Tibial nerve (tissue), 3 donors: ENCODE measurements at regions not wholly inside any gene's neighbourhood (a gene's known extent, or its start where the extent isn't known, plus 50 kb on each side); places are given as distances from the start of the nearest gene placed in this dataset.

Experiments
- POLR2A ChIP-seq, 2 donors: fragments of 450-650 bp; IDR thresholded peaks; one replicate each; pipeline ENCODE4 v1.6.1; 2017; ENCODE audit warnings: antibody characterized with exemption in 2 of 2, mild to moderate bottlenecking in 2 of 2, moderate library complexity in 2 of 2
- TF ChIP-seq, protein P1 (sequence below), 5 experiments: fragments of 200-600 bp in 3 of 5; fragments of 450-650 bp in 2 of 5; sonication (generic) in 3 of 5; IDR thresholded peaks; one replicate each; pipeline ENCODE4 v1.5.1; 2016 to 2019; ENCODE audit warnings: antibody characterized with exemption in 5 of 5, mild to moderate bottlenecking in 3 of 5, moderate library complexity in 2 of 5

DNA sequence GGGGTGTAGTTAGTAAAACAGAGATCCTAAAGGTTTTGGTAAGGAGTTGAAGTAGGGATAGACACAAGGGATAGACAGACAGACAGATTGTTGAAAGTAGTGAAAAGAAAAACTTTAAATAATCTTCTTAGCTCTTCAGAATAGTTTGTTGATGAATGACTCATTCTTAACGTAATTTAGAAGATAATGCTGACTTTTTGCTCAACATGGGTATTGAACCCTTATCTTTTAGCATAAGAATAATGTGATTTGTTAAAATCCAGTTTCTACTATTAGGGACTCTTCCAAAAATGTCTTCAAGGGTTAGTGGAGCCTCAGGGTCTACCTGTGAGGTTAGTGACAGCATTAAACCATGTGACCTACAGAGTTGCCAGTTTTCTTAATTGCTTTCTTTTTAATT is 411.2 kb downstream of the ETV1 start:
- TF ChIP-seq, protein P1, sequence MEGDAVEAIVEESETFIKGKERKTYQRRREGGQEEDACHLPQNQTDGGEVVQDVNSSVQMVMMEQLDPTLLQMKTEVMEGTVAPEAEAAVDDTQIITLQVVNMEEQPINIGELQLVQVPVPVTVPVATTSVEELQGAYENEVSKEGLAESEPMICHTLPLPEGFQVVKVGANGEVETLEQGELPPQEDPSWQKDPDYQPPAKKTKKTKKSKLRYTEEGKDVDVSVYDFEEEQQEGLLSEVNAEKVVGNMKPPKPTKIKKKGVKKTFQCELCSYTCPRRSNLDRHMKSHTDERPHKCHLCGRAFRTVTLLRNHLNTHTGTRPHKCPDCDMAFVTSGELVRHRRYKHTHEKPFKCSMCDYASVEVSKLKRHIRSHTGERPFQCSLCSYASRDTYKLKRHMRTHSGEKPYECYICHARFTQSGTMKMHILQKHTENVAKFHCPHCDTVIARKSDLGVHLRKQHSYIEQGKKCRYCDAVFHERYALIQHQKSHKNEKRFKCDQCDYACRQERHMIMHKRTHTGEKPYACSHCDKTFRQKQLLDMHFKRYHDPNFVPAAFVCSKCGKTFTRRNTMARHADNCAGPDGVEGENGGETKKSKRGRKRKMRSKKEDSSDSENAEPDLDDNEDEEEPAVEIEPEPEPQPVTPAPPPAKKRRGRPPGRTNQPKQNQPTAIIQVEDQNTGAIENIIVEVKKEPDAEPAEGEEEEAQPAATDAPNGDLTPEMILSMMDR (IDR thresholded peaks at IDR 0.05) = no peak
- TF ChIP-seq POLR2A (IDR thresholded peaks at IDR 0.05) = no peak
